IMR-90 (cell line): ENCODE measurements at regions not wholly inside any gene's neighbourhood (a gene's known extent, or its start where the extent isn't known, plus 50 kb on each side); places are given as distances from the start of the nearest gene placed in this dataset.

Experiments
- ATAC-seq: fragments of 200-7000 bp; cut with Tn5 transposase; 2 replicates; pipeline ENCODE4 v1.9.1; 2020; ENCODE audit warnings: low read depth, mild to moderate bottlenecking, moderate library complexity
- BruUV-seq: library from RNA; stranded (reverse); fragments of 400-500 nt; replicated peaks from 2 replicates; lab custom pipeline; 2021; lab: Mats Ljungman, UMichigan
- CTCF ChIA-PET: fragments of 300-600 bp; formaldehyde crosslinking; extraction: SDS; loops from one replicate; lab custom pipeline; 2021; ENCODE audit warnings: antibody characterized with exemption; lab: Yijun Ruan, JAX
- POLR2A ChIA-PET: fragments of 300-600 bp; sonication (Branson Sonifier 250); formaldehyde crosslinking; loops from one replicate; lab custom pipeline; 2022; ENCODE audit warnings: antibody characterized with exemption; ENCODE audit not compliant: unreplicated experiment; lab: Charles Lee
- DNase-seq: peaks from one replicate; pipeline ENCODE4 v3.0.0; 2013
- H2AFZ ChIP-seq: replicated peaks from 2 replicates; pipeline ENCODE3; 2013; ENCODE audit warnings: low read length, mild to moderate bottlenecking; ENCODE audit not compliant: poor library complexity
- H2AK5ac ChIP-seq: 2 replicates; pipeline ENCODE4 v1.6.1; 2013; ENCODE audit warnings: low read depth, low read length, inconsistent platforms
- H2AK9ac ChIP-seq: replicated peaks from 2 replicates; pipeline ENCODE3; 2013; ENCODE audit warnings: mild to moderate bottlenecking, low read depth, low read length, moderate library complexity; ENCODE audit not compliant: poor library complexity
- H2BK120ac ChIP-seq: 2 replicates; pipeline ENCODE4 v1.6.1; 2013; ENCODE audit warnings: low read depth, low read length, inconsistent platforms
- H2BK15ac ChIP-seq: 3 replicates; pipeline ENCODE4 v1.6.1; 2013; ENCODE audit warnings: low read depth, low read length, inconsistent platforms
- H2BK20ac ChIP-seq: 2 replicates; pipeline ENCODE4 v1.6.1; 2013; ENCODE audit warnings: low read depth, mild to moderate bottlenecking, inconsistent platforms, low read length, moderate library complexity
- H2BK5ac ChIP-seq: 2 replicates; pipeline ENCODE4 v1.6.1; 2013; ENCODE audit warnings: mild to moderate bottlenecking, low read depth, low read length, inconsistent platforms; ENCODE audit not compliant: poor library complexity, severe bottlenecking
- H3K14ac ChIP-seq: replicated peaks from 2 replicates; pipeline ENCODE4 v1.6.1; 2013; ENCODE audit warnings: low read depth, low read length, inconsistent platforms
- H3K18ac ChIP-seq: 2 replicates; pipeline ENCODE4 v1.6.1; 2013; ENCODE audit warnings: low read depth, low read length, control low read depth
- H3K23ac ChIP-seq: 2 replicates; pipeline ENCODE4 v1.6.1; 2013; ENCODE audit warnings: low read depth, low read length, inconsistent platforms
- H3K27ac ChIP-seq: 2 replicates; pipeline ENCODE4 v1.5.1; 2013; ENCODE audit warnings: mild to moderate bottlenecking, control low read depth, low read length; ENCODE audit not compliant: insufficient read depth
- H3K27me3 ChIP-seq: 2 replicates; pipeline ENCODE4 v1.6.1; 2013; ENCODE audit warnings: low read length; ENCODE audit not compliant: control insufficient read depth, insufficient read depth
- H3K36me3 ChIP-seq: 2 replicates; pipeline ENCODE4 v1.6.1; 2013; ENCODE audit warnings: low read length, mixed read lengths; ENCODE audit not compliant: control insufficient read depth, insufficient read depth
- H3K4ac ChIP-seq: 2 replicates; pipeline ENCODE4 v1.6.1; 2013; ENCODE audit warnings: low read depth, low read length, inconsistent platforms
- H3K4me1 ChIP-seq: 2 replicates; pipeline ENCODE4 v1.6.1; 2013; ENCODE audit warnings: low read length, mixed read lengths; ENCODE audit not compliant: control insufficient read depth, insufficient read depth
- H3K4me2 ChIP-seq: 2 replicates; pipeline ENCODE4 v1.6.1; 2013; ENCODE audit warnings: low read depth, mild to moderate bottlenecking, control low read depth, low read length, moderate library complexity
- H3K4me3 ChIP-seq: 2 replicates; pipeline ENCODE4 v1.5.1; 2013; ENCODE audit warnings: low read depth, mild to moderate bottlenecking, control low read depth, low read length, moderate library complexity; ENCODE audit not compliant: insufficient read depth
- H3K56ac ChIP-seq: 2 replicates; pipeline ENCODE4 v1.6.1; 2013; ENCODE audit warnings: low read length, inconsistent platforms; ENCODE audit not compliant: insufficient read depth; ENCODE audit errors: extremely low read depth
- H3K79me1 ChIP-seq, 2 experiments: 2 replicates each; pipeline ENCODE4 v1.6.1; 2013; ENCODE audit warnings: low read length in 2 of 2, inconsistent platforms in 1 of 2, low read depth in 1 of 2
- H3K9ac ChIP-seq: 2 replicates; pipeline ENCODE4 v1.6.1; 2013; ENCODE audit warnings: low read depth, low read length, control low read depth
- H3K9me1 ChIP-seq: 2 replicates; pipeline ENCODE4 v1.6.1; 2013; ENCODE audit warnings: low read length, inconsistent platforms; ENCODE audit not compliant: insufficient read depth
- H3K9me3 ChIP-seq: 2 replicates; pipeline ENCODE4 v1.6.1; 2013; ENCODE audit warnings: low read length; ENCODE audit not compliant: control insufficient read depth, insufficient read depth
- H4K20me1 ChIP-seq: 2 replicates; pipeline ENCODE4 v1.6.1; 2013; ENCODE audit warnings: low read length, inconsistent platforms; ENCODE audit not compliant: insufficient read depth
- H4K5ac ChIP-seq: 2 replicates; pipeline ENCODE4 v1.6.1; 2013; ENCODE audit warnings: mild to moderate bottlenecking, low read depth, low read length, control low read depth
- H4K8ac ChIP-seq, 2 experiments: 2 replicates each; pipeline ENCODE4 v1.6.1; 2013; ENCODE audit warnings: low read depth in 2 of 2, low read length in 2 of 2, control low read depth in 1 of 2, inconsistent platforms in 1 of 2
- H4K91ac ChIP-seq: 2 replicates; pipeline ENCODE4 v1.6.1; 2013; ENCODE audit warnings: low read depth, low read length, inconsistent platforms; ENCODE audit not compliant: insufficient read depth
- BHLHE40 ChIP-seq: fragments of 150-350 bp; IDR thresholded peaks from 2 replicates; pipeline ENCODE4 v1.6.1; 2016; ENCODE audit warnings: mild to moderate bottlenecking, low read depth, low read length
- CEBPB ChIP-seq: IDR thresholded peaks from 2 replicates; pipeline ENCODE4 v1.6.1; 2012; ENCODE audit warnings: low read depth, low read length, improper control_type of control experiment
- CHD1 ChIP-seq: IDR thresholded peaks from 2 replicates; pipeline ENCODE4 v1.6.1; 2012; ENCODE audit warnings: low read depth, low read length, improper control_type of control experiment
- FOS ChIP-seq: fragments of 150-350 bp; IDR thresholded peaks from 2 replicates; pipeline ENCODE4 v1.6.1; 2016; ENCODE audit warnings: low read depth, low read length
- MAFK ChIP-seq: IDR thresholded peaks from 2 replicates; pipeline ENCODE4 v1.6.1; 2012; ENCODE audit warnings: low read depth, low read length, improper control_type of control experiment
- MAZ ChIP-seq: IDR thresholded peaks from 2 replicates; pipeline ENCODE4 v1.6.1; 2012; ENCODE audit warnings: low read depth, mild to moderate bottlenecking, low read length, improper control_type of control experiment, moderate library complexity, borderline replicate concordance
- MXI1 ChIP-seq: IDR thresholded peaks from 2 replicates; pipeline ENCODE4 v1.6.1; 2012; ENCODE audit warnings: low read depth, mild to moderate bottlenecking, low read length, moderate library complexity, borderline replicate concordance
- NFE2L2 ChIP-seq: fragments of 150-350 bp; IDR thresholded peaks from 2 replicates; pipeline ENCODE4 v1.6.1; 2016; ENCODE audit warnings: low read depth, mild to moderate bottlenecking, low read length
- POLR2A ChIP-seq: IDR thresholded peaks from 2 replicates; pipeline ENCODE4 v1.6.1; 2012; ENCODE audit warnings: mild to moderate bottlenecking, low read depth, low read length
- RAD21 ChIP-seq: IDR thresholded peaks from 2 replicates; pipeline ENCODE4 v1.6.1; 2012; ENCODE audit warnings: low read length, improper control_type of control experiment
- RCOR1 ChIP-seq: IDR thresholded peaks from 2 replicates; pipeline ENCODE4 v1.6.1; 2012; ENCODE audit warnings: mild to moderate bottlenecking, low read length, improper control_type of control experiment; ENCODE audit not compliant: insufficient replicate concordance
- RFX5 ChIP-seq: IDR thresholded peaks from 2 replicates; pipeline ENCODE4 v1.8.0; 2012; ENCODE audit warnings: low read depth, mild to moderate bottlenecking, low read length, moderate library complexity
- SMC3 ChIP-seq: fragments of 150-350 bp; IDR thresholded peaks from 2 replicates; pipeline ENCODE4 v1.6.1; 2016; ENCODE audit warnings: low read depth, mild to moderate bottlenecking, antibody characterized with exemption, low read length, moderate library complexity
- WGBS, 2 experiments: methylation state at CpG; one replicate each; pipeline versions ENCODE4 v1.1.5 to v1.1.7; 2013; ENCODE audit warnings: missing lambda C conversion rate in 2 of 2; ENCODE audit not compliant: insufficient read length in 1 of 2; ENCODE audit errors: extremely low coverage in 2 of 2; 5-methylcytosine and 5-hydroxymethylcytosine counted together
- dilution Hi-C: fragments of 300-500 bp; cut with HindIII; formaldehyde crosslinking; loops from one replicate; pipeline ENCODE4 v1.14.3; 2018; ENCODE audit warnings: low sequenced_read_pairs; ENCODE audit not compliant: unreplicated experiment
- in situ Hi-C: fragments of 300-500 bp; cut with MboI; formaldehyde crosslinking; loops from 3 replicates; pipeline ENCODE4 v1.14.3; 2019; ENCODE audit warnings: low sequenced_read_pairs, inconsistent platforms, mixed read lengths
- intact Hi-C: fragments of 100-400 bp; cut with micrococcal nuclease; formaldehyde crosslinking; loops from 2 replicates; pipeline ENCODE4 v1.10.0; 2022
- TF ChIP-seq, protein P1 (sequence below): fragments of 150-350 bp; IDR thresholded peaks from 2 replicates; pipeline ENCODE4 v1.6.1; 2016; ENCODE audit warnings: low read depth, mild to moderate bottlenecking, low read length, moderate library complexity, borderline replicate concordance
- TF ChIP-seq, protein P2 (sequence below): conservative IDR thresholded peaks from 2 replicates; pipeline ENCODE4 v1.5.1; 2012; ENCODE audit warnings: mild to moderate bottlenecking, low read depth, low read length, improper control_type of control experiment
- TF ChIP-seq, protein P3 (sequence below): fragments of 150-350 bp; IDR thresholded peaks from 2 replicates; pipeline ENCODE4 v1.6.1; 2017; ENCODE audit warnings: mild to moderate bottlenecking, antibody characterized with exemption, low read length, low read depth

DNA sequence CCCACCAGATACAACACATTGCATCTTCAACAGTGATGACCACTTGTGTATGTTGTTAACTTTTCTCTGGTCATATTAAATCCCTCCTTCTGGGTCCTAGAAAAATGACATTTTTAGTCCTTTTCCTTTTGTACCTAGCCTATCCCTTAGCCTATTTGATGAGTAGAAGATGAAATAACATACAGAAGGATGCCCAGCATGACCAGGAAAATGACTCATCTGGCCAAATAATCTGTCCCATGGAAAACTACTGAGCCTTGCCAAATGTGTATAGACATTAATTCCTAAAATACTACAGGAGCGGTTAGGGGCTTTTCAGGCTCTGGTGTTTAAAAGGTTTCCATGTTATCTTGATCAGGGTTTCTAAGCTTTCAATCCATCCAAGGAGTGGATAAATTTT lies 129.0 kb upstream of the KCNIP4 start:
- H2AK9ac ChIP-seq: no peak overlapping the region
- H2BK15ac ChIP-seq: no peak overlapping the region
- no peak overlapping the region for H3K4ac ChIP-seq
- intact Hi-C loops: no loop called here
- H3K14ac ChIP-seq: no peak overlapping the region
- in situ Hi-C loops: no loop called here
- ATAC-seq (no peak), DNase-seq (no peak)
- no peak overlapping the region for H4K8ac ChIP-seq
- no peak overlapping the region for H2BK20ac ChIP-seq
- no peak overlapping the region for H3K9ac ChIP-seq
- H2BK5ac ChIP-seq: no peak overlapping the region
- CTCF ChIA-PET: interaction anchor here (0.6 kb wide), 1 partner anchor 247 kb away, joined by 3 read pairs; no protein-coding TSS in a partner anchor
- H3K79me1 ChIP-seq: no peaks in the 10 kb centered on the region
- BruUV-seq: no TSS peak
- TF ChIP-seq SMC3: no peak
- TF ChIP-seq, protein P1, sequence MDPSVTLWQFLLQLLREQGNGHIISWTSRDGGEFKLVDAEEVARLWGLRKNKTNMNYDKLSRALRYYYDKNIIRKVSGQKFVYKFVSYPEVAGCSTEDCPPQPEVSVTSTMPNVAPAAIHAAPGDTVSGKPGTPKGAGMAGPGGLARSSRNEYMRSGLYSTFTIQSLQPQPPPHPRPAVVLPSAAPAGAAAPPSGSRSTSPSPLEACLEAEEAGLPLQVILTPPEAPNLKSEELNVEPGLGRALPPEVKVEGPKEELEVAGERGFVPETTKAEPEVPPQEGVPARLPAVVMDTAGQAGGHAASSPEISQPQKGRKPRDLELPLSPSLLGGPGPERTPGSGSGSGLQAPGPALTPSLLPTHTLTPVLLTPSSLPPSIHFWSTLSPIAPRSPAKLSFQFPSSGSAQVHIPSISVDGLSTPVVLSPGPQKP: no peak
- TF ChIP-seq, protein P2, sequence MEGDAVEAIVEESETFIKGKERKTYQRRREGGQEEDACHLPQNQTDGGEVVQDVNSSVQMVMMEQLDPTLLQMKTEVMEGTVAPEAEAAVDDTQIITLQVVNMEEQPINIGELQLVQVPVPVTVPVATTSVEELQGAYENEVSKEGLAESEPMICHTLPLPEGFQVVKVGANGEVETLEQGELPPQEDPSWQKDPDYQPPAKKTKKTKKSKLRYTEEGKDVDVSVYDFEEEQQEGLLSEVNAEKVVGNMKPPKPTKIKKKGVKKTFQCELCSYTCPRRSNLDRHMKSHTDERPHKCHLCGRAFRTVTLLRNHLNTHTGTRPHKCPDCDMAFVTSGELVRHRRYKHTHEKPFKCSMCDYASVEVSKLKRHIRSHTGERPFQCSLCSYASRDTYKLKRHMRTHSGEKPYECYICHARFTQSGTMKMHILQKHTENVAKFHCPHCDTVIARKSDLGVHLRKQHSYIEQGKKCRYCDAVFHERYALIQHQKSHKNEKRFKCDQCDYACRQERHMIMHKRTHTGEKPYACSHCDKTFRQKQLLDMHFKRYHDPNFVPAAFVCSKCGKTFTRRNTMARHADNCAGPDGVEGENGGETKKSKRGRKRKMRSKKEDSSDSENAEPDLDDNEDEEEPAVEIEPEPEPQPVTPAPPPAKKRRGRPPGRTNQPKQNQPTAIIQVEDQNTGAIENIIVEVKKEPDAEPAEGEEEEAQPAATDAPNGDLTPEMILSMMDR: no peak
- TF ChIP-seq POLR2A: no peak
- no peak for TF ChIP-seq CEBPB
- no peak for TF ChIP-seq MAZ
- no peak for TF ChIP-seq FOS
- no peak for TF ChIP-seq RFX5
- no peak for TF ChIP-seq CHD1
- TF ChIP-seq, protein P3, sequence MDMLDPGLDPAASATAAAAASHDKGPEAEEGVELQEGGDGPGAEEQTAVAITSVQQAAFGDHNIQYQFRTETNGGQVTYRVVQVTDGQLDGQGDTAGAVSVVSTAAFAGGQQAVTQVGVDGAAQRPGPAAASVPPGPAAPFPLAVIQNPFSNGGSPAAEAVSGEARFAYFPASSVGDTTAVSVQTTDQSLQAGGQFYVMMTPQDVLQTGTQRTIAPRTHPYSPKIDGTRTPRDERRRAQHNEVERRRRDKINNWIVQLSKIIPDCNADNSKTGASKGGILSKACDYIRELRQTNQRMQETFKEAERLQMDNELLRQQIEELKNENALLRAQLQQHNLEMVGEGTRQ: no peak
- TF ChIP-seq MXI1: no peak
- TF ChIP-seq BHLHE40: no peak
- TF ChIP-seq RCOR1: no peak
- no peak for TF ChIP-seq MAFK
- no peak for TF ChIP-seq NFE2L2
- no peak for TF ChIP-seq RAD21
- H4K5ac ChIP-seq: no peak overlapping the region
- POLR2A ChIA-PET: no interaction called here
- H4K20me1 ChIP-seq: no peaks in the 10 kb centered on the region
- H3K4me2 ChIP-seq: no peak overlapping the region
- H3K56ac ChIP-seq: no peak overlapping the region
- no peak overlapping the region for H3K4me3 ChIP-seq
- no peaks in the 10 kb centered on the region for H3K9me1 ChIP-seq
- H3K27ac ChIP-seq: no peak overlapping the region
- H3K4me1 ChIP-seq: no peaks in the 10 kb centered on the region
- no peak overlapping the region for H2AFZ ChIP-seq
- H3K27me3 ChIP-seq: no peaks in the 10 kb centered on the region
- H2BK120ac ChIP-seq: no peak overlapping the region
- dilution Hi-C loops: no loop called here
- WGBS, 2 experiments: no CpG with 5 or more reads among the region's 1 CpG
- H2AK5ac ChIP-seq: no peak overlapping the region
- H3K9me3 ChIP-seq: peaks cover 4% of the 10 kb centered on the region
- no peak overlapping the region for H3K23ac ChIP-seq
- no peaks in the 10 kb centered on the region for H3K36me3 ChIP-seq
- H3K18ac ChIP-seq: no peak overlapping the region
- no peak overlapping the region for H4K91ac ChIP-seq
